CD4-positive, alpha-beta T cell treated with Interleukin-17A for 1 hour (primary cell): ENCODE measurements at regions not wholly inside any gene's neighbourhood (a gene's known extent, or its start where the extent isn't known, plus 50 kb on each side); places are given as distances from the start of the nearest gene placed in this dataset.
"Not testable (repeated sequence)": the region's sequence is repeated elsewhere in the genome, so short reads cannot be mapped to it uniquely, and the experiment has no call there.

Source experiments
- DNase-seq: peaks from one replicate; pipeline ENCODE4 v3.0.0-alpha.2; 2020

- DNase-seq, result no peak
These were observed 178.6 kb downstream of the ZNF674 start for GRCh38 chrX:46366381-46367207.

- DNase-seq, result no peak
These were observed 190.7 kb downstream of the ZNF674 start for GRCh38 chrX:46354481-46354880.

GRCh38 chrX:46341767-46342322 is 203.4 kb downstream of the ZNF674 start:
- DNase-seq, result no peak

- DNase-seq, result no peak
These were observed 204.5 kb downstream of the ZNF674 start for GRCh38 chrX:46340696-46341095.

- no peak for DNase-seq
These were observed 211.7 kb downstream of the ZNF674 start for GRCh38 chrX:46333550-46333949.

- no peak for DNase-seq
These were observed 214.2 kb downstream of the ZNF674 start for GRCh38 chrX:46330981-46331380.

- no peak for DNase-seq
These were observed 214.7 kb downstream of the ZNF674 start for GRCh38 chrX:46330513-46330912.

- no peak for DNase-seq
These were observed 217.1 kb downstream of the ZNF674 start for GRCh38 chrX:46328133-46328532.

- DNase-seq, result no peak
These were observed 217.6 kb downstream of the ZNF674 start for GRCh38 chrX:46327566-46328115.

- DNase-seq, result no peak
These were observed 219.1 kb downstream of the ZNF674 start for GRCh38 chrX:46326161-46326560.

- no peak for DNase-seq
These were observed 219.8 kb downstream of the ZNF674 start for GRCh38 chrX:46325312-46325877.

GRCh38 chrX:46324166-46324565 is 221.1 kb downstream of the ZNF674 start:
- no peak for DNase-seq

GRCh38 chrX:46322929-46323328 is 222.3 kb downstream of the ZNF674 start:
- DNase-seq, result not testable (repeated sequence)

- no peak for DNase-seq
These were observed 223.5 kb downstream of the ZNF674 start for GRCh38 chrX:46321676-46322075.

GRCh38 chrX:46319750-46320149 is 225.5 kb downstream of the ZNF674 start:
- no peak for DNase-seq

- no peak for DNase-seq
These were observed 226.7 kb downstream of the ZNF674 start for GRCh38 chrX:46318551-46318950.

- no peak for DNase-seq
These were observed 228.1 kb downstream of the ZNF674 start for GRCh38 chrX:46317163-46317562.

GRCh38 chrX:46311581-46312120 is 233.6 kb downstream of the ZNF674 start:
- DNase-seq, result no peak

- DNase-seq, result no peak
These were observed 234.3 kb downstream of the ZNF674 start for GRCh38 chrX:46310815-46311497.

- no peak for DNase-seq
These were observed 237.1 kb downstream of the ZNF674 start for GRCh38 chrX:46308110-46308509.

- no peak for DNase-seq
These were observed 239.1 kb downstream of the ZNF674 start for GRCh38 chrX:46306103-46306502.

- no peak for DNase-seq
These were observed 239.8 kb downstream of the ZNF674 start for GRCh38 chrX:46305431-46305830.

- DNase-seq, result no peak
These were observed 243.3 kb downstream of the ZNF674 start for GRCh38 chrX:46301903-46302302.
